IMR-90 (cell line): ENCODE measurements at regions not wholly inside any gene's neighbourhood (a gene's known extent, or its start where the extent isn't known, plus 50 kb on each side); places are given as distances from the start of the nearest gene placed in this dataset.

ENCODE experiments used
- ATAC-seq: fragments of 200-7000 bp; cut with Tn5 transposase; 2 replicates; pipeline ENCODE4 v1.9.1; 2020; ENCODE audit warnings: low read depth, mild to moderate bottlenecking, moderate library complexity
- BruUV-seq: library from RNA; stranded (reverse); fragments of 400-500 nt; replicated peaks from 2 replicates; lab custom pipeline; 2021; lab: Mats Ljungman, UMichigan
- CTCF ChIA-PET: fragments of 300-600 bp; formaldehyde crosslinking; extraction: SDS; loops from one replicate; lab custom pipeline; 2021; ENCODE audit warnings: antibody characterized with exemption; lab: Yijun Ruan, JAX
- POLR2A ChIA-PET: fragments of 300-600 bp; sonication (Branson Sonifier 250); formaldehyde crosslinking; loops from one replicate; lab custom pipeline; 2022; ENCODE audit warnings: antibody characterized with exemption; ENCODE audit not compliant: unreplicated experiment; lab: Charles Lee
- DNase-seq: peaks from one replicate; pipeline ENCODE4 v3.0.0; 2013
- H2AFZ ChIP-seq: replicated peaks from 2 replicates; pipeline ENCODE3; 2013; ENCODE audit warnings: low read length, mild to moderate bottlenecking; ENCODE audit not compliant: poor library complexity
- H2AK5ac ChIP-seq: 2 replicates; pipeline ENCODE4 v1.6.1; 2013; ENCODE audit warnings: low read depth, low read length, inconsistent platforms
- H2AK9ac ChIP-seq: replicated peaks from 2 replicates; pipeline ENCODE3; 2013; ENCODE audit warnings: mild to moderate bottlenecking, low read depth, low read length, moderate library complexity; ENCODE audit not compliant: poor library complexity
- H2BK120ac ChIP-seq: 2 replicates; pipeline ENCODE4 v1.6.1; 2013; ENCODE audit warnings: low read depth, low read length, inconsistent platforms
- H2BK15ac ChIP-seq: 3 replicates; pipeline ENCODE4 v1.6.1; 2013; ENCODE audit warnings: low read depth, low read length, inconsistent platforms
- H2BK20ac ChIP-seq: 2 replicates; pipeline ENCODE4 v1.6.1; 2013; ENCODE audit warnings: low read depth, mild to moderate bottlenecking, inconsistent platforms, low read length, moderate library complexity
- H2BK5ac ChIP-seq: 2 replicates; pipeline ENCODE4 v1.6.1; 2013; ENCODE audit warnings: mild to moderate bottlenecking, low read depth, low read length, inconsistent platforms; ENCODE audit not compliant: poor library complexity, severe bottlenecking
- H3K14ac ChIP-seq: replicated peaks from 2 replicates; pipeline ENCODE4 v1.6.1; 2013; ENCODE audit warnings: low read depth, low read length, inconsistent platforms
- H3K18ac ChIP-seq: 2 replicates; pipeline ENCODE4 v1.6.1; 2013; ENCODE audit warnings: low read depth, low read length, control low read depth
- H3K23ac ChIP-seq: 2 replicates; pipeline ENCODE4 v1.6.1; 2013; ENCODE audit warnings: low read depth, low read length, inconsistent platforms
- H3K27ac ChIP-seq: 2 replicates; pipeline ENCODE4 v1.5.1; 2013; ENCODE audit warnings: mild to moderate bottlenecking, control low read depth, low read length; ENCODE audit not compliant: insufficient read depth
- H3K27me3 ChIP-seq: 2 replicates; pipeline ENCODE4 v1.6.1; 2013; ENCODE audit warnings: low read length; ENCODE audit not compliant: control insufficient read depth, insufficient read depth
- H3K36me3 ChIP-seq: 2 replicates; pipeline ENCODE4 v1.6.1; 2013; ENCODE audit warnings: low read length, mixed read lengths; ENCODE audit not compliant: control insufficient read depth, insufficient read depth
- H3K4ac ChIP-seq: 2 replicates; pipeline ENCODE4 v1.6.1; 2013; ENCODE audit warnings: low read depth, low read length, inconsistent platforms
- H3K4me1 ChIP-seq: 2 replicates; pipeline ENCODE4 v1.6.1; 2013; ENCODE audit warnings: low read length, mixed read lengths; ENCODE audit not compliant: control insufficient read depth, insufficient read depth
- H3K4me2 ChIP-seq: 2 replicates; pipeline ENCODE4 v1.6.1; 2013; ENCODE audit warnings: low read depth, mild to moderate bottlenecking, control low read depth, low read length, moderate library complexity
- H3K4me3 ChIP-seq: 2 replicates; pipeline ENCODE4 v1.5.1; 2013; ENCODE audit warnings: low read depth, mild to moderate bottlenecking, control low read depth, low read length, moderate library complexity; ENCODE audit not compliant: insufficient read depth
- H3K56ac ChIP-seq: 2 replicates; pipeline ENCODE4 v1.6.1; 2013; ENCODE audit warnings: low read length, inconsistent platforms; ENCODE audit not compliant: insufficient read depth; ENCODE audit errors: extremely low read depth
- H3K79me1 ChIP-seq, 2 experiments: 2 replicates each; pipeline ENCODE4 v1.6.1; 2013; ENCODE audit warnings: low read length in 2 of 2, inconsistent platforms in 1 of 2, low read depth in 1 of 2
- H3K9ac ChIP-seq: 2 replicates; pipeline ENCODE4 v1.6.1; 2013; ENCODE audit warnings: low read depth, low read length, control low read depth
- H3K9me1 ChIP-seq: 2 replicates; pipeline ENCODE4 v1.6.1; 2013; ENCODE audit warnings: low read length, inconsistent platforms; ENCODE audit not compliant: insufficient read depth
- H3K9me3 ChIP-seq: 2 replicates; pipeline ENCODE4 v1.6.1; 2013; ENCODE audit warnings: low read length; ENCODE audit not compliant: control insufficient read depth, insufficient read depth
- H4K20me1 ChIP-seq: 2 replicates; pipeline ENCODE4 v1.6.1; 2013; ENCODE audit warnings: low read length, inconsistent platforms; ENCODE audit not compliant: insufficient read depth
- H4K5ac ChIP-seq: 2 replicates; pipeline ENCODE4 v1.6.1; 2013; ENCODE audit warnings: mild to moderate bottlenecking, low read depth, low read length, control low read depth
- H4K8ac ChIP-seq, 2 experiments: 2 replicates each; pipeline ENCODE4 v1.6.1; 2013; ENCODE audit warnings: low read depth in 2 of 2, low read length in 2 of 2, control low read depth in 1 of 2, inconsistent platforms in 1 of 2
- H4K91ac ChIP-seq: 2 replicates; pipeline ENCODE4 v1.6.1; 2013; ENCODE audit warnings: low read depth, low read length, inconsistent platforms; ENCODE audit not compliant: insufficient read depth
- CEBPB ChIP-seq: IDR thresholded peaks from 2 replicates; pipeline ENCODE4 v1.6.1; 2012; ENCODE audit warnings: low read depth, low read length, improper control_type of control experiment
- MAZ ChIP-seq: IDR thresholded peaks from 2 replicates; pipeline ENCODE4 v1.6.1; 2012; ENCODE audit warnings: low read depth, mild to moderate bottlenecking, low read length, improper control_type of control experiment, moderate library complexity, borderline replicate concordance
- NFE2L2 ChIP-seq: fragments of 150-350 bp; IDR thresholded peaks from 2 replicates; pipeline ENCODE4 v1.6.1; 2016; ENCODE audit warnings: low read depth, mild to moderate bottlenecking, low read length
- POLR2A ChIP-seq: IDR thresholded peaks from 2 replicates; pipeline ENCODE4 v1.6.1; 2012; ENCODE audit warnings: mild to moderate bottlenecking, low read depth, low read length
- RAD21 ChIP-seq: IDR thresholded peaks from 2 replicates; pipeline ENCODE4 v1.6.1; 2012; ENCODE audit warnings: low read length, improper control_type of control experiment
- RFX5 ChIP-seq: IDR thresholded peaks from 2 replicates; pipeline ENCODE4 v1.8.0; 2012; ENCODE audit warnings: low read depth, mild to moderate bottlenecking, low read length, moderate library complexity
- SMC3 ChIP-seq: fragments of 150-350 bp; IDR thresholded peaks from 2 replicates; pipeline ENCODE4 v1.6.1; 2016; ENCODE audit warnings: low read depth, mild to moderate bottlenecking, antibody characterized with exemption, low read length, moderate library complexity
- WGBS, 2 experiments: methylation state at CpG; one replicate each; pipeline versions ENCODE4 v1.1.5 to v1.1.7; 2013; ENCODE audit warnings: missing lambda C conversion rate in 2 of 2; ENCODE audit not compliant: insufficient read length in 1 of 2; ENCODE audit errors: extremely low coverage in 2 of 2; 5-methylcytosine and 5-hydroxymethylcytosine counted together
- dilution Hi-C: fragments of 300-500 bp; cut with HindIII; formaldehyde crosslinking; loops from one replicate; pipeline ENCODE4 v1.14.3; 2018; ENCODE audit warnings: low sequenced_read_pairs; ENCODE audit not compliant: unreplicated experiment
- in situ Hi-C: fragments of 300-500 bp; cut with MboI; formaldehyde crosslinking; loops from 3 replicates; pipeline ENCODE4 v1.14.3; 2019; ENCODE audit warnings: low sequenced_read_pairs, inconsistent platforms, mixed read lengths
- intact Hi-C: fragments of 100-400 bp; cut with micrococcal nuclease; formaldehyde crosslinking; loops from 2 replicates; pipeline ENCODE4 v1.10.0; 2022
- TF ChIP-seq, protein P1 (sequence below): fragments of 150-350 bp; IDR thresholded peaks from 2 replicates; pipeline ENCODE4 v1.6.1; 2017; ENCODE audit warnings: mild to moderate bottlenecking, antibody characterized with exemption, low read length, low read depth

- peak; percentile 58 for ATAC-seq
- H2AK5ac ChIP-seq, result no peak overlapping the region
- intact Hi-C loops, result loop anchor here (5.0 kb wide), 1 partner anchor 143 kb away; no protein-coding TSS in a partner anchor
Measured at GRCh38 chr1:99544328-99544727, 101.6 kb upstream of the PALMD start.

More at GRCh38 chr1:99544328-99544727, 101.6 kb upstream of the PALMD start:
- H2AFZ ChIP-seq, result no peak overlapping the region
- peaks cover 4% of the 10 kb centered on the region; the same call in 1 of the 2 replicates for H3K4me1 ChIP-seq
- H4K8ac ChIP-seq, result no peak overlapping the region
- H4K91ac ChIP-seq, result no peak overlapping the region
- no peaks in the 10 kb centered on the region for H3K9me3 ChIP-seq
- ChIA-PET CTCF (interaction anchor here (1.1 kb wide), 1 partner anchor 17 kb away, joined by 3 read pairs; no protein-coding TSS in a partner anchor), POLR2A (no interaction called here)
- no peak overlapping the region for H3K9ac ChIP-seq
- H3K14ac ChIP-seq, result no peak overlapping the region
- no CpG with 5 or more reads among the region's 1 CpG for WGBS, 2 experiments
- no peak overlapping the region for H3K23ac ChIP-seq
- no peak overlapping the region for H4K5ac ChIP-seq
- H3K4ac ChIP-seq, result no peak overlapping the region
- H4K20me1 ChIP-seq, result no peaks in the 10 kb centered on the region
- H2BK5ac ChIP-seq, result no peak overlapping the region
- in situ Hi-C loops (no loop called here), dilution Hi-C loops (no loop called here)
- no TSS peak for BruUV-seq
- H3K79me1 ChIP-seq, result no peaks in the 10 kb centered on the region
- H3K56ac ChIP-seq, result no peak overlapping the region
- TF ChIP-seq RAD21 (no peak), CEBPB (peak; percentile 65; the same call in 1 of the 2 replicates), RFX5 (no peak), NFE2L2 (no peak), MAZ (no peak), SMC3 (no peak), POLR2A (no peak)
- TF ChIP-seq, protein P1, sequence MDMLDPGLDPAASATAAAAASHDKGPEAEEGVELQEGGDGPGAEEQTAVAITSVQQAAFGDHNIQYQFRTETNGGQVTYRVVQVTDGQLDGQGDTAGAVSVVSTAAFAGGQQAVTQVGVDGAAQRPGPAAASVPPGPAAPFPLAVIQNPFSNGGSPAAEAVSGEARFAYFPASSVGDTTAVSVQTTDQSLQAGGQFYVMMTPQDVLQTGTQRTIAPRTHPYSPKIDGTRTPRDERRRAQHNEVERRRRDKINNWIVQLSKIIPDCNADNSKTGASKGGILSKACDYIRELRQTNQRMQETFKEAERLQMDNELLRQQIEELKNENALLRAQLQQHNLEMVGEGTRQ, result no peak
- no peak overlapping the region for H3K18ac ChIP-seq
- H2BK20ac ChIP-seq, result no peak overlapping the region
- no peaks in the 10 kb centered on the region for H3K36me3 ChIP-seq
- no peak overlapping the region for H3K4me3 ChIP-seq
- no peak overlapping the region for H2BK120ac ChIP-seq
- no peaks in the 10 kb centered on the region for H3K9me1 ChIP-seq
- H2BK15ac ChIP-seq, result no peak overlapping the region
- H2AK9ac ChIP-seq, result no peak overlapping the region
- H3K27me3 ChIP-seq, result no peaks in the 10 kb centered on the region
- H3K4me2 ChIP-seq, result no peak overlapping the region
- peak; percentile 79 for DNase-seq
- no peak overlapping the region for H3K27ac ChIP-seq
